ENCODE measurements at regions not wholly inside any gene's neighbourhood (a gene's known extent, or its start where the extent isn't known, plus 50 kb on each side); places are given as distances from the start of the nearest gene placed in this dataset.

- no peak for ATAC-seq
- Histone ChIP-seq H3K4me3 (replicated peaks in 1 of 3; ENCODE audit: insufficient read depth in 1 of 3, low read depth in 2 of 3, low read length in 3 of 3) (no peak overlapping the region), H3K9me3 (ENCODE audit: low read length) (no peaks in the 10 kb centered on the region), H3K27me3 (ENCODE audit: control insufficient read depth in 1 of 2, insufficient read depth in 2 of 2, low read length in 2 of 2) (no peaks in the 10 kb centered on the region), H3K27ac (ENCODE audit: extremely low read length, insufficient read depth, low read length) (no peak overlapping the region), H3K79me2 (ENCODE audit: insufficient read depth, low read length) (no peaks in the 10 kb centered on the region), H2AFZ (ENCODE audit: low read length) (no peak overlapping the region), H3K4me1 (ENCODE audit: insufficient read depth, low read length) (no peaks in the 10 kb centered on the region), H3K9ac (ENCODE audit: insufficient read depth, low read depth, low read length) (no peak overlapping the region), H3K36me3 (replicated peaks in 1 of 2; ENCODE audit: control insufficient read depth in 1 of 2, insufficient read depth in 2 of 2, low read length in 2 of 2) (no peaks in the 10 kb centered on the region; a peak in 2 of 5 replicates), H4K20me1 (ENCODE audit: insufficient read depth, low read length) (no peaks in the 10 kb centered on the region), H3K4me2 (ENCODE audit: low read depth, low read length) (no peak overlapping the region)
- DNase-seq (ENCODE audit: low spot score) = no peak
- CTCF ChIA-PET (ENCODE audit: low intra/inter-chr PET ratio, low total read pairs) = no interaction called here
- intact Hi-C loops (cut with micrococcal nuclease; ENCODE audit: unreplicated experiment) (no loop called here), in situ Hi-C loops (cut with HindIII; ENCODE audit: extremely low pct_ligation_motif_present, low pct_unique_long_range_greater_than_20kb) (no loop called here)
- BruUV-seq (replicated peaks) = no TSS peak
- no peak for FAIRE-seq
- 91% methylated on average over 1 of the region's 1 CpG for WGBS (ENCODE audit: low lambda C conversion rate)
- POLR2A ChIA-PET = no interaction called here
- no peak for TF ChIP-seq ZNF746 (CRISPR knock-in tag; IDR thresholded peaks at IDR 0.05)
- TF ChIP-seq ZBTB33 (CRISPR knock-in tag; IDR thresholded peaks at IDR 0.05) = no peak
- no peak for TF ChIP-seq ZNF484 (CRISPR knock-in tag; IDR thresholded peaks at IDR 0.05; ENCODE audit: borderline replicate concordance, low read depth)
- TF ChIP-seq ZNF878 (CRISPR knock-in tag; IDR thresholded peaks at IDR 0.05) = no peak
- TF ChIP-seq ZNF710 (CRISPR knock-in tag; IDR thresholded peaks at IDR 0.05; ENCODE audit: borderline replicate concordance) = no peak
- no peak for TF ChIP-seq MAF1 (CRISPR knock-in tag; IDR thresholded peaks at IDR 0.05; ENCODE audit: borderline replicate concordance)
- TF ChIP-seq NFE2L2 (IDR thresholded peaks at IDR 0.05; ENCODE audit: low read length) = no peak
- no peak for TF ChIP-seq ATM (IDR thresholded peaks at IDR 0.05; ENCODE audit: borderline replicate concordance)
- TF ChIP-seq ZNF317 (CRISPR knock-in tag; IDR thresholded peaks at IDR 0.05) = no peak
- TF ChIP-seq TCF7L2 (IDR thresholded peaks at IDR 0.05; ENCODE audit: low read depth, low read length) = no peak
- no peak for TF ChIP-seq ZNF121 (CRISPR knock-in tag; IDR thresholded peaks at IDR 0.05)
- TF ChIP-seq MLLT10 (CRISPR knock-in tag; IDR thresholded peaks at IDR 0.05) = no peak
- no peak for TF ChIP-seq PRDM4 (CRISPR knock-in tag; IDR thresholded peaks at IDR 0.05; ENCODE audit: borderline replicate concordance)
- TF ChIP-seq ZNF3 (CRISPR knock-in tag; IDR thresholded peaks at IDR 0.05) = no peak
- no peak for TF ChIP-seq RBAK (CRISPR knock-in tag; IDR thresholded peaks at IDR 0.05)
- TF ChIP-seq ZSCAN31 (CRISPR knock-in tag; IDR thresholded peaks at IDR 0.05; ENCODE audit: low read depth) = no peak
- TF ChIP-seq ZNF513 (CRISPR knock-in tag; conservative IDR thresholded peaks at IDR 0.05) = no peak
- no peak for TF ChIP-seq ZNF264 (CRISPR knock-in tag; IDR thresholded peaks at IDR 0.05)
- TF ChIP-seq MYNN (CRISPR knock-in tag; IDR thresholded peaks at IDR 0.05; ENCODE audit: low read depth) = no peak
Observed at GRCh38 chrX:131801066-131801465, 222.0 kb upstream of the STK26 start.

Measured in HepG2 (cell line).